GM13977 (cell line): ENCODE measurements at regions not wholly inside any gene's neighbourhood (a gene's known extent, or its start where the extent isn't known, plus 50 kb on each side); places are given as distances from the start of the nearest gene placed in this dataset.

Experiments
- DNase-seq: peaks from one replicate; pipeline ENCODE4 v3.0.0; 2012; ENCODE audit warnings: low spot score
- CTCF ChIP-seq: IDR thresholded peaks from 2 replicates; pipeline ENCODE4 v1.5.1; 2012; ENCODE audit warnings: mild to moderate bottlenecking, control low read depth; ENCODE audit not compliant: insufficient read depth; ENCODE audit errors: extremely low read depth, missing control alignments
- in situ Hi-C: fragments of 300-500 bp; cut with MboI; formaldehyde crosslinking; loops from one replicate; pipeline ENCODE4 v1.12.0; 2022; ENCODE audit warnings: low sequenced_read_pairs, low pct_unique_long_range_greater_than_20kb, mixed read lengths, inconsistent platforms; ENCODE audit not compliant: unreplicated experiment

GRCh38 chr7:94087664-94088352 is 83.7 kb upstream of the BET1 start:
- in situ Hi-C loops, result loop anchor here (10.0 kb wide), 1 partner anchor 183 kb away; the partner anchor contains the start of gene GNGT1
- peak; percentile 80 for DNase-seq
- TF ChIP-seq CTCF, result peak; percentile 74

GRCh38 chr7:94088560-94088959 is 84.4 kb upstream of the BET1 start:
- in situ Hi-C loops, result loop anchor here (10.0 kb wide), 1 partner anchor 184 kb away; the partner anchor contains the start of gene GNGT1
- DNase-seq, result no peak
- TF ChIP-seq CTCF, result no peak

- in situ Hi-C loops, result loop anchor here (10.0 kb wide), 1 partner anchor 185 kb away; the partner anchor contains the start of gene GNGT1
- DNase-seq, result no peak
- no peak for TF ChIP-seq CTCF
Measured at GRCh38 chr7:94089806-94090205, 85.7 kb upstream of the BET1 start.

GRCh38 chr7:94092980-94093379 is 88.8 kb upstream of the BET1 start:
- in situ Hi-C loops, result no loop called here
- TF ChIP-seq CTCF, result no peak
- no peak for DNase-seq

- in situ Hi-C loops, result no loop called here
- no peak for DNase-seq
- TF ChIP-seq CTCF, result no peak
Measured at GRCh38 chr7:94094298-94094697, 90.1 kb upstream of the BET1 start.

GRCh38 chr7:94095316-94096009 is 91.3 kb upstream of the BET1 start:
- in situ Hi-C loops, result no loop called here
- TF ChIP-seq CTCF, result no peak

More at GRCh38 chr7:94095316-94096009, 91.3 kb upstream of the BET1 start:
- DNase-seq, result no peak
